Body of pancreas (tissue), 4 donors: ENCODE measurements at regions not wholly inside any gene's neighbourhood (a gene's known extent, or its start where the extent isn't known, plus 50 kb on each side); places are given as distances from the start of the nearest gene placed in this dataset.

Experiments used
- ATAC-seq: fragments of 150-250 bp; one replicate; pipeline ENCODE4 v1.9.1; 2016
- DNase-seq, 4 donors: peaks; one replicate each; pipeline ENCODE4 v3.0.0-alpha.2; 2019
- H3K27ac ChIP-seq, 4 donors: fragments of 200-600 bp; sonication (generic); 1 replicate in 3 of 4; 2 replicates in 1 of 4; pipeline versions ENCODE4 v1.5.1 to v1.6.1; 2016 to 2019; ENCODE audit warnings: mild to moderate bottlenecking in 1 of 4, mixed read lengths in 1 of 4, moderate library complexity in 1 of 4
- H3K27me3 ChIP-seq, 2 donors: fragments of 200-600 bp; sonication (generic); one replicate each; pipeline ENCODE4 v1.6.0; 2016; ENCODE audit warnings: mild to moderate bottlenecking in 1 of 2
- H3K36me3 ChIP-seq, 2 donors: fragments of 200-600 bp; sonication (generic); replicated peaks in 1 of 2; 2 replicates each; pipeline ENCODE4 v1.5.1; 2016; ENCODE audit warnings: low read depth in 2 of 2; ENCODE audit not compliant: insufficient read depth in 1 of 2
- H3K4me1 ChIP-seq: fragments of 200-600 bp; sonication (generic); one replicate; pipeline ENCODE4 v1.6.0; 2016
- H3K4me3 ChIP-seq, 2 donors: fragments of 200-600 bp; sonication (generic); 1 replicate in 1 of 2; 2 replicates in 1 of 2; pipeline ENCODE4 v1.5.1; 2016 to 2019
- H3K9me3 ChIP-seq, 3 donors: fragments of 200-600 bp; sonication (generic); 1 replicate in 2 of 3; 2 replicates in 1 of 3; pipeline ENCODE4 v1.5.1; 2016
- CTCF ChIP-seq, 7 experiments: fragments of 450-650 bp in 4 of 7; fragments of 200-600 bp in 3 of 7; sonication (generic) in 3 of 7; IDR thresholded peaks; one replicate each; pipeline ENCODE4 v1.5.1; 2016 to 2019; ENCODE audit warnings: antibody characterized with exemption in 7 of 7
- POLR2A ChIP-seq, 3 donors: fragments of 450-650 bp; IDR thresholded peaks; one replicate each; pipeline ENCODE4 v1.6.1; 2016; ENCODE audit warnings: antibody characterized with exemption in 3 of 3, mild to moderate bottlenecking in 2 of 3
- WGBS, 2 donors: methylation state at CpG; one replicate each; pipeline ENCODE4 v1.1.5; 2017; 5-methylcytosine and 5-hydroxymethylcytosine counted together
- intact Hi-C: fragments of 100-400 bp; cut with DNase I; formaldehyde crosslinking; loops from one replicate; pipeline ENCODE4 v1.15.1; 2023

- no peak for ATAC-seq
- H3K4me3 ChIP-seq, result no peak overlapping the region
- H3K27me3 ChIP-seq, result no peaks in the 10 kb centered on the region
- WGBS, 2 donors, result 68 to 76% methylated on average over 3 of the region's 3 CpGs
- no peak for TF ChIP-seq CTCF (IDR thresholded peaks at IDR 0.05)
- no peak for TF ChIP-seq POLR2A (IDR thresholded peaks at IDR 0.05)
- H3K9me3 ChIP-seq, result no peaks in the 10 kb centered on the region
- no peaks in the 10 kb centered on the region for H3K4me1 ChIP-seq
- DNase-seq, result no peak
- intact Hi-C loops, result no loop called here
- no peak overlapping the region for H3K27ac ChIP-seq
- no peaks in the 10 kb centered on the region for H3K36me3 ChIP-seq
Observed at GRCh38 chr5:56340196-56340980, 107.3 kb upstream of the ANKRD55 start.

- DNase-seq (no peak), ATAC-seq (no peak)
- H3K36me3 ChIP-seq, result no peaks in the 10 kb centered on the region
- H3K4me1 ChIP-seq, result no peaks in the 10 kb centered on the region
- intact Hi-C loops, result no loop called here
- H3K9me3 ChIP-seq, result no peaks in the 10 kb centered on the region
- H3K27ac ChIP-seq, result no peak overlapping the region
- TF ChIP-seq POLR2A (IDR thresholded peaks at IDR 0.05), result no peak
- no peak for TF ChIP-seq CTCF (IDR thresholded peaks at IDR 0.05)
- no peaks in the 10 kb centered on the region for H3K27me3 ChIP-seq
- H3K4me3 ChIP-seq, result no peak overlapping the region
- 75 to 80% methylated on average over 4 of the region's 4 CpGs for WGBS, 2 donors
Observed at GRCh38 chr5:56339732-56340131, 106.6 kb upstream of the ANKRD55 start.

- ATAC-seq (no peak), DNase-seq (no peak)
- no peaks in the 10 kb centered on the region for H3K9me3 ChIP-seq
- no peak overlapping the region for H3K4me3 ChIP-seq
- H3K27me3 ChIP-seq, result no peaks in the 10 kb centered on the region
- H3K4me1 ChIP-seq, result no peaks in the 10 kb centered on the region
- 85 to 92% methylated on average over 5 of the region's 5 CpGs for WGBS, 2 donors
- H3K36me3 ChIP-seq, result no peaks in the 10 kb centered on the region
- H3K27ac ChIP-seq, result no peak overlapping the region
- intact Hi-C loops, result no loop called here
- TF ChIP-seq POLR2A (IDR thresholded peaks at IDR 0.05), result no peak
- no peak for TF ChIP-seq CTCF (IDR thresholded peaks at IDR 0.05)
Observed at GRCh38 chr5:56337715-56338319, 104.7 kb upstream of the ANKRD55 start.

- ATAC-seq, result no peak
- no peak for DNase-seq
Observed at GRCh38 chr5:56335212-56335611, 102.1 kb upstream of the ANKRD55 start.

More at GRCh38 chr5:56335212-56335611, 102.1 kb upstream of the ANKRD55 start:
- intact Hi-C loops, result no loop called here
- H3K4me1 ChIP-seq, result peaks cover 3% of the 10 kb centered on the region
- TF ChIP-seq POLR2A (IDR thresholded peaks at IDR 0.05), result no peak
- no peak for TF ChIP-seq CTCF (IDR thresholded peaks at IDR 0.05)
- H3K4me3 ChIP-seq, result no peak overlapping the region
- no peaks in the 10 kb centered on the region for H3K36me3 ChIP-seq
- H3K27me3 ChIP-seq, result no peaks in the 10 kb centered on the region
- no peaks in the 10 kb centered on the region for H3K9me3 ChIP-seq
- H3K27ac ChIP-seq, result no peak overlapping the region
